ENCODE measurements at regions not wholly inside any gene's neighbourhood (a gene's known extent, or its start where the extent isn't known, plus 50 kb on each side); places are given as distances from the start of the nearest gene placed in this dataset.
A peak's percentile ranks its signal among the peaks of the same experiment; 100 is the strongest.

DNA sequence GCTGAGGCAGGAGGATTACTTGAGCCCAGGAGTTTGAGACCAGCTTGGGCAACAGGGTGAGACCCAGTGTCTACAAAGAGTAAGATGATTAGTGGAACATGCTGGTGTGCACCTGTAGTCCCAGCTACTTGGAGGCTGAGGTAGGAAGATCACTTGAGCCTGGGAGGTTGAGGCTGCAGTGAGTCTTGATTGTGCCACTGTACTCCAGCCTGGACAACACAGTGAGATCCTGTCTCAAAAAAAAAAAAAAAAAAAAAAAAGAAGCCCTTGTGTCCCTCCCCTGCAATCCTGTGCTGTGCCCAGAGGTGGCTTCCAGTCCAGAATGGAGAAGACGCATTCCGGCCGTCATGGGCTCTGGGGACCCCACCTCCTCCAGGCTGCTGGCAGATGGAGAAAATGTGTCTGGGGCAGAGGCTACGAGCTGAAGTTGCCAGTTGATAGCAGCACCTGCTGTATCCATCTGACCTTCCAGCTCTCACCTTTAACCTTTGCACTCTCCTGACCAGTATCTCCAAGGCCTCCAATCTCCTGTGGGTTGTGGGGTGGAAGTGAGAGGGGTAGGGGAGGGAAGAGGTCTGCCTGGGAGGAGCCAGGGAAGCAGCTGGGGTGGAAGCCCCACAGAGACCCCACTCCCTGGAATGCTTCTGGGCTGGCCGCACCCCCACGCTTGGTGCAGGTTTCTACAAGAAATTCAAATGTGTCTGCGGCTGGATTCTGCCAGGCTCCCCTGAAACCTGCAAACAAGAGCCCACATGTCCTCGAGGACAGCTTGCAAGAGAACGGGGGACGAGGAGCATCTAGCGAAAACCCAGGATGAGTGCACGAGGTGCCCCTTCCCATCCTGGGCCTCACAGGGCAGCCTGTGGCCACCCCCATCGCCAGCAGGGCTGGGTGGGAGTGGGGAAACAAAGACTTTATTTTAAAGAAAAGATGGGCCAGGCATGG lies 148.3 kb upstream of the IER5L start:
- H2AK5ac ChIP-seq (ENCODE audit: low read depth, low read length): no peak overlapping the region
- no peak overlapping the region for H3K56ac ChIP-seq (replicated peaks; ENCODE audit: insufficient read length, low read depth, low read length)
- no peak overlapping the region for H3K4me2 ChIP-seq (ENCODE audit: insufficient read depth in 1 of 2, low read depth in 2 of 2, low read length in 2 of 2)
- peaks cover 2 to 7% of the 10 kb centered on the region in 2 experiments for H3K9me3 ChIP-seq (ENCODE audit: insufficient read depth in 2 of 2, low read depth in 1 of 2, low read length in 1 of 2)
- H3K18ac ChIP-seq (ENCODE audit: extremely low read depth, low read length): peak overlapping the region; percentile 66; the same call in 1 of the 2 replicates
- H2BK20ac ChIP-seq (ENCODE audit: low read length): no peak overlapping the region
- DNase-seq (ENCODE audit: low read depth in 1 of 2, low spot score in 2 of 2) (no peak), FAIRE-seq (no peak)
- H3K14ac ChIP-seq (ENCODE audit: insufficient read length): no peak overlapping the region
- H4K5ac ChIP-seq (ENCODE audit: insufficient read length, low read depth, low read length): no peak overlapping the region
- H3K23ac ChIP-seq (ENCODE audit: insufficient read length): no peak overlapping the region
- WGBS, 2 experiments (ENCODE audit: extremely low coverage in 1 of 2, insufficient coverage in 1 of 2, insufficient read length in 1 of 2, insufficient replicate concordance in 2 of 2, low coverage in 1 of 2, low lambda C conversion rate in 2 of 2, missing lambda C conversion rate in 1 of 2): 87% methylated on average over 12 of the region's 13 CpGs; no CpG with 5 or more reads in 1 of the 2 experiments
- H2BK12ac ChIP-seq (ENCODE audit: low read depth, low read length): peak overlapping the region; percentile 68; the same call in 1 of the 2 replicates
- H3K4ac ChIP-seq (replicated peaks; ENCODE audit: insufficient read length, low read depth, low read length): no peak overlapping the region
- no peaks in the 10 kb centered on the region for H3K79me2 ChIP-seq (ENCODE audit: control insufficient read depth in 1 of 2, insufficient read depth in 2 of 2, low read length in 2 of 2)
- TF ChIP-seq ASH2L (IDR thresholded peaks at IDR 0.05; ENCODE audit: low read length) (no peak), RXRA (IDR thresholded peaks at IDR 0.05; ENCODE audit: insufficient read depth, low read depth, low read length) (no peak), CHD1 (IDR thresholded peaks at IDR 0.05; ENCODE audit: low read depth, low read length) (no peak)
- ChIA-PET POLR2A (ENCODE audit: partially characterized antibody) (interaction anchor here (0.8 to 2.5 kb wide), 2 partner anchors 8 to 20 kb away, joined by 3 to 20 read pairs; no protein-coding TSS in a partner anchor), CTCF (ENCODE audit: partially characterized antibody) (interaction anchor here (0.8 to 1.4 kb wide), 5 partner anchors 8 to 144 kb away, joined by 3 read pairs; no protein-coding TSS in a partner anchor)
- H2BK5ac ChIP-seq (ENCODE audit: low read depth, low read length): no peak overlapping the region
- H2BK15ac ChIP-seq (ENCODE audit: low read length): 0 out of 2 replicates have a peak overlapping the region, but pooled peaks have one; percentile 6
- H2AFZ ChIP-seq (ENCODE audit: low read length): no peak overlapping the region
- H3K4me1 ChIP-seq (replicated peaks in 1 of 4; ENCODE audit: control insufficient read depth in 3 of 4, insufficient read depth in 4 of 4, low read length in 3 of 4): peaks cover 0 to 8% (median 4%) of the 10 kb centered on the region in 4 experiments; a peak in 3 of 7 replicates
- H3K27ac ChIP-seq (ENCODE audit: low read depth, low read length): no peak overlapping the region
- no peak overlapping the region for H3K9ac ChIP-seq (replicated peaks in 1 of 4; ENCODE audit: extremely low read depth in 1 of 4, low read depth in 3 of 4, low read length in 3 of 4)
- H3K36me3 ChIP-seq (ENCODE audit: control insufficient read depth in 2 of 4, insufficient read depth in 4 of 4, low read length in 3 of 4): no peaks in the 10 kb centered on the region
- H4K91ac ChIP-seq (replicated peaks; ENCODE audit: insufficient read length, low read length): no peak overlapping the region
- peaks cover 0 to 7% (median 3%) of the 10 kb centered on the region in 4 experiments; a peak in 2 of 7 replicates for H3K27me3 ChIP-seq (replicated peaks in 1 of 4; ENCODE audit: control insufficient read depth in 3 of 4, extremely low read depth in 1 of 4, insufficient read depth in 3 of 4, low read length in 3 of 4)
- H3K79me1 ChIP-seq (ENCODE audit: low read depth, low read length): no peaks in the 10 kb centered on the region
- no peak overlapping the region for H2BK120ac ChIP-seq (replicated peaks; ENCODE audit: low read depth, low read length)
- no peaks in the 10 kb centered on the region for H3K23me2 ChIP-seq (ENCODE audit: low read depth, low read length)
- no peak overlapping the region for H4K8ac ChIP-seq (ENCODE audit: extremely low read depth, insufficient read depth, low read length)
- H4K20me1 ChIP-seq (replicated peaks in 1 of 2; ENCODE audit: control insufficient read depth in 1 of 2, insufficient read depth in 2 of 2, low read length in 2 of 2): no peaks in the 10 kb centered on the region
- no peak overlapping the region for H3K4me3 ChIP-seq (ENCODE audit: extremely low read depth in 1 of 4, insufficient read depth in 2 of 4, low read depth in 3 of 4, low read length in 4 of 4)
